GM13977 (cell line): ENCODE measurements at regions not wholly inside any gene's neighbourhood (a gene's known extent, or its start where the extent isn't known, plus 50 kb on each side); places are given as distances from the start of the nearest gene placed in this dataset.

Source experiments
- DNase-seq: peaks from one replicate; pipeline ENCODE4 v3.0.0; 2012; ENCODE audit warnings: low spot score
- CTCF ChIP-seq: IDR thresholded peaks from 2 replicates; pipeline ENCODE4 v1.5.1; 2012; ENCODE audit warnings: mild to moderate bottlenecking, control low read depth; ENCODE audit not compliant: insufficient read depth; ENCODE audit errors: extremely low read depth, missing control alignments
- in situ Hi-C: fragments of 300-500 bp; cut with MboI; formaldehyde crosslinking; loops from one replicate; pipeline ENCODE4 v1.12.0; 2022; ENCODE audit warnings: low sequenced_read_pairs, low pct_unique_long_range_greater_than_20kb, mixed read lengths, inconsistent platforms; ENCODE audit not compliant: unreplicated experiment

DNA sequence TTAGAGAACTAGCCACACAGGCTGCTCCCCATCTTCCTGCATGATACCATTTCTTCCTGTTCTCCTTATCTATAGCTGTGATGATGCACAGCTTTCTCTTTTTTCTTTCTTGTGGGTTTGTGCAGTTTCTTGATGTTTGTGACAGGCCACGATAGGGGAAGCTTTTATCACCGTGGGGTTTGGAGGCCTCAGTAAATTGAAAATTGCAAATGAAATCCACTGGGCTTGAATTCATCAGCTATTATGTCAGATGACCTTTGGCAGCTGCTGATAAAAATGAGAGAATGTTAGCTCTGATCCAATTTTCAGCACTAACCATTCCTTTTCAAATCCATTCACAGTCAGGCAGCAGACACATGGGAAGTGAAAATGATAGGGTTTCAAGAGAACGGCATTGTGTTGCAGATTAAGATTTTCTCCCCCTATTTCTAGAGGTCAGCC, 176.9 kb upstream of the SOX2 start:
- in situ Hi-C loops: no loop called here
- no peak for DNase-seq
- no peak for TF ChIP-seq CTCF

DNA sequence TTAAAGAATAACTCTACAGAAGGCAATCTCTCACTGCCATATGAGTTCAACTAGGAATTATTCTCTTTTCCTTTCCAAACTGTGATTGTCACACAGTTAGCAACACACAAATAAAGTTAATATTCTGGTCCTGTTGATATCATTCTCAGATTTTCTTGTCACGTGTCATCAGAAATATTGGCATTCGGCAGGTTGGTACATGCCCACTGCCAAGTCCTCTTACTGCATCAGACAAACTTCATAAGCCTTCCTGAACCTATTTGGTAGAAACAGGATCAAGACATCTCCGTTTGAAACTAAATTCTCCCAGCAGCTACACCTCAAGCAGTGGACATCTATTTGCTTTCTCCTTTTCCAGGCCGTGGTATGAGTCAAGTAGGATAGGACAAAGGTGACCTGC, 177.9 kb upstream of the SOX2 start:
- in situ Hi-C loops: no loop called here
- no peak for TF ChIP-seq CTCF

GRCh38 chr3:181530584-181530983, 181.1 kb upstream of the SOX2 start:
- in situ Hi-C loops: no loop called here
- TF ChIP-seq CTCF: no peak

More for the DNA sequence above, 177.9 kb upstream of the SOX2 start:
- no peak for DNase-seq

DNA sequence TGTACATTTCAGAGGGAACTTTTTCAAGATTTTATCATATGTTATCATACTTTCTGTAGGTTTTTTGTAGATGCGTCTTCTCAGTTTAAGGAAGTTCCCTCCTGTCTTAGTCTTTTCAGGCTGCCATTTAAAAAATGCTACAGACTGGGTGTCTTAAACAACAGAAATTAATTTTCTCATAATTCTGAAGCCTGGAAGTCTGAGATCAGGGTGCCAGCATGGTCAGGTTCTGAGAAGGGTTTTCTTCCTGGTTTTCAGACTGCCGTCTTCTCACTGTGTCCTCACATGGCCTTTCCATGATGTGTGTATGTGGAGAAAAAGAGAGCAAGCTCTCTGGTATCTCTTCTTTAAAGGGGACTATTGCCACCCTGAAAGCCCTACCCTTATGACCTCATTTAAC, 189.9 kb upstream of the SOX2 start:
- DNase-seq: no peak
- TF ChIP-seq CTCF: no peak
- in situ Hi-C loops: no loop called here

More at GRCh38 chr3:181530584-181530983, 181.1 kb upstream of the SOX2 start:
- no peak for DNase-seq

- no peak for TF ChIP-seq CTCF
- in situ Hi-C loops: no loop called here
- DNase-seq: no peak
Observed at GRCh38 chr3:181518222-181518621, 193.5 kb upstream of the SOX2 start.

- in situ Hi-C loops: no loop called here
- DNase-seq: no peak
- TF ChIP-seq CTCF: no peak
Observed at GRCh38 chr3:181512787-181513186, 198.9 kb upstream of the SOX2 start.

GRCh38 chr3:181510500-181510899, 201.2 kb upstream of the SOX2 start:
- DNase-seq: no peak
- in situ Hi-C loops: no loop called here
- TF ChIP-seq CTCF: no peak
